ENCODE measurements at regions not wholly inside any gene's neighbourhood (a gene's known extent, or its start where the extent isn't known, plus 50 kb on each side); places are given as distances from the start of the nearest gene placed in this dataset.
"Not testable (repeated sequence)": the region's sequence is repeated elsewhere in the genome, so short reads cannot be mapped to it uniquely, and the experiment has no call there.

DNA sequence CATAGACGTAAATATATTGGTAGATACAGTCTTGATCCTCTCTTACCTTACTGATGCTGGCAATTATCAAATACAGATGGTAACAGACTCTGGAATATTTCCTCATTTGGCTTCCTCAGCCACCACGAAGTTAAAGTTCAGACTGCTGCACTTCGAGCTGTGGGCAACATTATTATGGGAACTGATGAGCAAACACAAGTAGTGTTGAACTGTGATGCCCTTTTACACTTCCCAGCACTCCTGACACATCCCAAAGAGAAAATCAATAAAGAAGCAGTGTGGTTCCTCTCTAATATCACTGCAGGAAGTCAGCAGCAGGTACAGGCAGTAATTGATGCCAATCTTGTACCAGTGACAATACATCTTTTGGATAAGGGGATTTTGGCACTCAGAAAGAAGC is 162.7 kb upstream of the NT5E start:
- no peak overlapping the region for H3K4me3 ChIP-seq (ENCODE audit: low read depth, low read length)
- TF ChIP-seq, protein P1, sequence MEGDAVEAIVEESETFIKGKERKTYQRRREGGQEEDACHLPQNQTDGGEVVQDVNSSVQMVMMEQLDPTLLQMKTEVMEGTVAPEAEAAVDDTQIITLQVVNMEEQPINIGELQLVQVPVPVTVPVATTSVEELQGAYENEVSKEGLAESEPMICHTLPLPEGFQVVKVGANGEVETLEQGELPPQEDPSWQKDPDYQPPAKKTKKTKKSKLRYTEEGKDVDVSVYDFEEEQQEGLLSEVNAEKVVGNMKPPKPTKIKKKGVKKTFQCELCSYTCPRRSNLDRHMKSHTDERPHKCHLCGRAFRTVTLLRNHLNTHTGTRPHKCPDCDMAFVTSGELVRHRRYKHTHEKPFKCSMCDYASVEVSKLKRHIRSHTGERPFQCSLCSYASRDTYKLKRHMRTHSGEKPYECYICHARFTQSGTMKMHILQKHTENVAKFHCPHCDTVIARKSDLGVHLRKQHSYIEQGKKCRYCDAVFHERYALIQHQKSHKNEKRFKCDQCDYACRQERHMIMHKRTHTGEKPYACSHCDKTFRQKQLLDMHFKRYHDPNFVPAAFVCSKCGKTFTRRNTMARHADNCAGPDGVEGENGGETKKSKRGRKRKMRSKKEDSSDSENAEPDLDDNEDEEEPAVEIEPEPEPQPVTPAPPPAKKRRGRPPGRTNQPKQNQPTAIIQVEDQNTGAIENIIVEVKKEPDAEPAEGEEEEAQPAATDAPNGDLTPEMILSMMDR (IDR thresholded peaks at IDR 0.05; ENCODE audit: borderline replicate concordance, insufficient read depth, low read depth, low read length) = no peak

GRCh38 chr6:85286507-85286906 is 163.4 kb upstream of the NT5E start:
- not testable (repeated sequence) for H3K4me3 ChIP-seq (ENCODE audit: low read depth, low read length)

GRCh38 chr6:85285934-85286333 is 163.9 kb upstream of the NT5E start:
- no peak overlapping the region for H3K4me3 ChIP-seq (ENCODE audit: low read depth, low read length)
- TF ChIP-seq, protein P1 (IDR thresholded peaks at IDR 0.05; ENCODE audit: borderline replicate concordance, insufficient read depth, low read depth, low read length) = no peak

DNA sequence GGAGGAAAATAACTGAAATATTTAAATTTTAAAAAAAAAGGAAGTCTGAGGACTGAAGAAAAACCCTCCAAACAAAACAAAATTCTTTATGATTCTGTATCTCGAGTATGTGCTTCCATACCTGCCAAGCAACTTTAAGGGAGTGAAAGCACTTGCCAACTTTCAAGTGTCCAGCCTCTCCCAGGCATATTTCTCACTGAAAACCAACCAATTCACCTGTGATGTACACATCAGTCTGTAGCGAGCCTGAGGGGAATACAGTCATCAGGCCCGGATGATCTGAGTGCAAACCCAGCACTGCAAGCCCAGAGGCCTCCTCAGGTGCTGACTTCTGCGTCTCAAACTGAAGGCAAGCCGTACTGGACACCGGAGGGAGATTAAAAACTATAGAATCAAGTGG is 164.8 kb upstream of the NT5E start:
- TF ChIP-seq, protein P1 (IDR thresholded peaks at IDR 0.05; ENCODE audit: borderline replicate concordance, insufficient read depth, low read depth, low read length) = no peak
- H3K4me3 ChIP-seq (ENCODE audit: low read depth, low read length) = no peak overlapping the region

- TF ChIP-seq, protein P1 (IDR thresholded peaks at IDR 0.05; ENCODE audit: borderline replicate concordance, insufficient read depth, low read depth, low read length) = no peak
- H3K4me3 ChIP-seq (ENCODE audit: low read depth, low read length) = no peak overlapping the region
Observed at GRCh38 chr6:85283436-85283835, 166.4 kb upstream of the NT5E start.

GRCh38 chr6:85278466-85279035 is 171.3 kb upstream of the NT5E start:
- no peak overlapping the region for H3K4me3 ChIP-seq (ENCODE audit: low read depth, low read length)
- TF ChIP-seq, protein P1 (IDR thresholded peaks at IDR 0.05; ENCODE audit: borderline replicate concordance, insufficient read depth, low read depth, low read length) = no peak

GRCh38 chr6:85276026-85276425 is 173.9 kb upstream of the NT5E start:
- not testable (repeated sequence) for H3K4me3 ChIP-seq (ENCODE audit: low read depth, low read length)

DNA sequence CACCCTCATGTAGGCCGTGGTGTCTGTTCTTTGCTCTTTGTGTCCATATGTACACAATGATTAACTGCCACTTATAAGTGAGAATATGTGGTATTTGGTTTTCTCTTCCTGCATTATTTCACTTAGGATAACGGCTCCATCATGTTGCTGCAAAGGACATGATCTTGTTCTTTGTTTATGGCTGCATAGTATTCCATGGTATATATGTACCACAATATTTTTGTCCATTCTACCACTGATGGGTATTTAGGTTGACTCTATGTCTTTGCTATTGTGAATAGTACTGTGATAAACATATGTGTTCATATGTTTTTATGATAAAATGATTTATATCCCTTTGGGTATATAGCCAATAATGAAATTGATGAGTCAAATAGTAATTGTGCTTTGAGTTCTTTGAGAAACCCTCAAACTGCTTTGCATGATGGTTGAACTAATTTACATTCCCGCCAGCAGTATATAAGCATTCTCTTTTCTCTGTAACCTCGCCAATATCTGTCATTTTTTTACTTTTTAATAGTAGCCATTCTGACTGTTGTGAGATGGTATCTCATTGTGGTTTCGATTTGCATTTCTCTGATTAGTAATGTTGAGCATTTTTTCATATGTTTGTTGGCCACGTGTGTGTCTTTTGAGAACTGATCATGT is 174.4 kb upstream of the NT5E start:
- TF ChIP-seq, protein P1 (IDR thresholded peaks at IDR 0.05; ENCODE audit: borderline replicate concordance, insufficient read depth, low read depth, low read length) = no peak
- H3K4me3 ChIP-seq (ENCODE audit: low read depth, low read length) = no peak overlapping the region
